Mammary epithelial cell (primary cell): ENCODE measurements at regions not wholly inside any gene's neighbourhood (a gene's known extent, or its start where the extent isn't known, plus 50 kb on each side); places are given as distances from the start of the nearest gene placed in this dataset.

Experiments
- CTCF ChIP-seq, 2 donors: IDR thresholded peaks in 1 of 2; conservative IDR thresholded peaks in 1 of 2; 2 replicates each; pipeline ENCODE4 v1.5.1; 2011 to 2012; ENCODE audit warnings: inconsistent platforms in 2 of 2, low read length in 2 of 2, mild to moderate bottlenecking in 2 of 2, control low read depth in 1 of 2, low read depth in 1 of 2; ENCODE audit not compliant: insufficient read depth in 1 of 2; ENCODE audit errors: extremely low read depth in 1 of 2
- EZH2 ChIP-seq: IDR thresholded peaks from 2 replicates; pipeline ENCODE4 v1.6.1; 2012; ENCODE audit warnings: low read length, inconsistent platforms, borderline replicate concordance

GRCh38 chr10:65791979-65792378 lies 1133.9 kb upstream of the LRRTM3 start:
- no peak for TF ChIP-seq CTCF (conservative IDR thresholded peaks at IDR 0.05 in 1 of 2, IDR thresholded peaks at IDR 0.05 in 1 of 2; ENCODE audit: extremely low read depth in 1 of 2, insufficient read depth in 1 of 2, low read depth in 1 of 2, low read length in 2 of 2)
- TF ChIP-seq EZH2: no peak
